Body of pancreas (tissue), 4 donors: ENCODE measurements at regions not wholly inside any gene's neighbourhood (a gene's known extent, or its start where the extent isn't known, plus 50 kb on each side); places are given as distances from the start of the nearest gene placed in this dataset.
"Not testable (repeated sequence)": the region's sequence is repeated elsewhere in the genome, so short reads cannot be mapped to it uniquely, and the experiment has no call there.

Experiments used
- ATAC-seq: fragments of 150-250 bp; one replicate; pipeline ENCODE4 v1.9.1; 2016
- DNase-seq, 4 donors: peaks; one replicate each; pipeline ENCODE4 v3.0.0-alpha.2; 2019
- H3K27ac ChIP-seq, 4 donors: fragments of 200-600 bp; sonication (generic); 1 replicate in 3 of 4; 2 replicates in 1 of 4; pipeline versions ENCODE4 v1.5.1 to v1.6.1; 2016 to 2019; ENCODE audit warnings: mild to moderate bottlenecking in 1 of 4, mixed read lengths in 1 of 4, moderate library complexity in 1 of 4
- H3K27me3 ChIP-seq, 2 donors: fragments of 200-600 bp; sonication (generic); one replicate each; pipeline ENCODE4 v1.6.0; 2016; ENCODE audit warnings: mild to moderate bottlenecking in 1 of 2
- H3K36me3 ChIP-seq, 2 donors: fragments of 200-600 bp; sonication (generic); replicated peaks in 1 of 2; 2 replicates each; pipeline ENCODE4 v1.5.1; 2016; ENCODE audit warnings: low read depth in 2 of 2; ENCODE audit not compliant: insufficient read depth in 1 of 2
- H3K4me1 ChIP-seq: fragments of 200-600 bp; sonication (generic); one replicate; pipeline ENCODE4 v1.6.0; 2016
- H3K4me3 ChIP-seq, 2 donors: fragments of 200-600 bp; sonication (generic); 1 replicate in 1 of 2; 2 replicates in 1 of 2; pipeline ENCODE4 v1.5.1; 2016 to 2019
- H3K9me3 ChIP-seq, 3 donors: fragments of 200-600 bp; sonication (generic); 1 replicate in 2 of 3; 2 replicates in 1 of 3; pipeline ENCODE4 v1.5.1; 2016
- CTCF ChIP-seq, 7 experiments: fragments of 450-650 bp in 4 of 7; fragments of 200-600 bp in 3 of 7; sonication (generic) in 3 of 7; IDR thresholded peaks; one replicate each; pipeline ENCODE4 v1.5.1; 2016 to 2019; ENCODE audit warnings: antibody characterized with exemption in 7 of 7
- POLR2A ChIP-seq, 3 donors: fragments of 450-650 bp; IDR thresholded peaks; one replicate each; pipeline ENCODE4 v1.6.1; 2016; ENCODE audit warnings: antibody characterized with exemption in 3 of 3, mild to moderate bottlenecking in 2 of 3
- WGBS, 2 donors: methylation state at CpG; one replicate each; pipeline ENCODE4 v1.1.5; 2017; 5-methylcytosine and 5-hydroxymethylcytosine counted together
- intact Hi-C: fragments of 100-400 bp; cut with DNase I; formaldehyde crosslinking; loops from one replicate; pipeline ENCODE4 v1.15.1; 2023

DNA sequence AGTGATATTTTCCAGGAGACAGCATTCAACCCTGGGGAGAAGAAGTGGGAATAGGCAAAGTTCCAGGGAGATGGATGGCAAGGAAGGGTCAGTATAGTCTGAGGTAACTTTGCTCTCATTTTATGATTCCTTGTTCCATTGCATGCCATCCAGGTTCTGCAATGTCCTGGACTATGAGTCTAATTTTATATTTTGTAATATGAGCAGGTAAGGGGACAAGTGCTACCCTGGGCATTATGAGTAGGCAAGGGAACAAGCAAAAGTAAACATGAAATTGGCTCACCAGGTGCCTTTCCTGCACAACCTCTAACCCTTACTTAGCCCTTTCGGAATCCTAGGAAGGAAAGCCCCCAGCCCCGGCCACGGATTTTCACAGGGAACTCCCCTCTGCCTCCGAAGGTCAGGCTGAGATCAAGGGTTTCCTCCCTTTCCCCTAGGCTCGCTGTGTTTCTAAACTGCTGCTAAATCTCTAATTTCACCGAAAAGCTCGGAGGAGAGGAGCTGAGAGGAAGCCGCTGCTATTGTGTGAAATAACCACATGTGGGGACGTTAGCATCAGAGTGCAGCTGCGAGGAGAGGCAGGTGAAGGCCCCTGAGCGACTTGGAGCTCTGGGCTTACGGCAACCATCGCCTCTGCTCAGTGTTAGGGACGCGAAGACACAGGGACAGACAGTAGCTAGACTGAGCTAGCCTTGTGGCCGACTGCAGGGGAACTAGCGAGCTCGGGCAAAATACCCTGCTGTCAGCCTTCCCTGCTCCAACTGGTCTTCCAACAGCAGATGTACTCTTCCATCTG, 194.7 kb downstream of the KDM5D start:
- intact Hi-C loops: no loop called here
- Histone ChIP-seq H3K27me3 (no peaks in the 10 kb centered on the region), H3K4me1 (no peaks in the 10 kb centered on the region), H3K36me3 (no peaks in the 10 kb centered on the region), H3K9me3 (no peaks in the 10 kb centered on the region), H3K4me3 (no peak overlapping the region), H3K27ac (no peak overlapping the region)
- WGBS, 2 donors: 43 to 67% methylated on average over 7 to 12 of the region's 18 CpGs
- TF ChIP-seq CTCF (IDR thresholded peaks at IDR 0.05): no peak
- no peak for TF ChIP-seq POLR2A (IDR thresholded peaks at IDR 0.05)
- ATAC-seq (no peak), DNase-seq (no peak)

DNA sequence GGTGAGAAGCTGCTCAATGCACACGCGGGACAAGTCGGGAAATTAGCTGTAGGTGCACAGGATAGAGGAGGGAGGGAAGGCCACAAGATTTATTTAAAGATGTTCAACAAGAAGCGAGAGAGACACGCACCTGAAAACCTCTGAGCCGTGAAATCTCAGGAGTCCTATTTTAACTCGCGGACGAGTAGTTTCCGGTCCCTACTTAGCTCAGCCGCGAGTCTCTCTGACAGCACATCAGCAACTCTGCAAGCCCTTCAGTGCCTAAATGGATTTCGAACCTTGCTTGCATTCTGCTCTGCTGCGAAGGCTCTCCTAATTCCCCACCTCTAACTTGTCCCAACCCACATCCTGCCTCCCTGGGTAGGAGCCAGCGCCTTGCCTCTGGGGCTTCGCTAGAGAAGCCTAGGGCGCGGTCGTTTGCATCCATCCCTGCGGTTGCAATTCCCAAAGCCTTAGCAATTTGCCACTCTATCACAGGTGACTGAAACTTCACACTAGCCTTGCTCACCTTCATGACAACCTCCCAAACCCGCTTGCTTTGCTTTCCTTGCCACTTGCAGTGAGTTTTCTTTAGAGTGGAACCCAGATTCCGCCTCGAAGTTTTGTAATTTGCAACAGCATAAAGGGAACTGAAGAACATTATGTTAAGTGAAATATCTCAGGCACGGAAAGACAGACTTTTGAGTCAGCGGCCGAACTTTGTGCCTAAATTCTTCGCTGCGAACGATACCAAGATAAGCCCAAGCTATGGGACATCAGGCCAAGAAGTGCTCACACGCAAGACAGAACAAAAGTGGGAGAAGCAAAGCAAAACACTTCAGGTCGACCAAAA, 202.8 kb downstream of the KDM5D start:
- Histone ChIP-seq H3K9me3 (no peaks in the 10 kb centered on the region), H3K36me3 (no peaks in the 10 kb centered on the region), H3K4me3 (no peak overlapping the region), H3K27ac (no peak overlapping the region), H3K27me3 (no peaks in the 10 kb centered on the region), H3K4me1 (no peaks in the 10 kb centered on the region)
- 31 to 74% methylated on average over 11 to 30 of the region's 31 CpGs for WGBS, 2 donors
- no peak for DNase-seq
- no peak for TF ChIP-seq CTCF (IDR thresholded peaks at IDR 0.05)
- no peak for TF ChIP-seq POLR2A (IDR thresholded peaks at IDR 0.05)
- no peak for ATAC-seq
- intact Hi-C loops: no loop called here

- 89% methylated on average over 4 to 9 of the region's 14 CpGs for WGBS, 2 donors
- H3K9me3 ChIP-seq, H3K4me1 ChIP-seq, H3K4me3 ChIP-seq, ATAC-seq, H3K27me3 ChIP-seq, H3K36me3 ChIP-seq, intact Hi-C loops, DNase-seq, H3K27ac ChIP-seq: not testable (repeated sequence)
Observed at GRCh38 chrY:19535697-19536096, 208.8 kb downstream of the KDM5D start.

DNA sequence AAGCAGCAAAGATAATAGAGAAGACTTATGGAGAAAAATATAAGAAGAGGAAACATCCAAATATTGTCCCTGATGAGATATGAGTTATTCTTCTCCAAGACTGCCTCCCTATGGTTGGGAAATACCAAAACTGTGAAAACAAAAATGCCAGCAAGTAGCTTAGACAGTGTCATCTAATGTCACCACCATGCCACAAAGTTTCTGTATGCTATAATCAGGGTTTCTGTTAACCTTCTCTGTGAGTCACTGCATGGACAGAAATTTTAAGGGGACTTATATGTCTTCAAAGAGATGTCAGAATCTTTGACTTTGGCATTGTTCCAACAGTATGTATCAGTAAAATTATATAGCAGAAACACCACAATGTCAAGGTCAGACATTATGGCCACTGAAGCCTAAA, 222.6 kb downstream of the KDM5D start:
- Histone ChIP-seq H3K4me3 (no peak overlapping the region), H3K27ac (no peak overlapping the region), H3K36me3 (no peaks in the 10 kb centered on the region), H3K9me3 (no peaks in the 10 kb centered on the region), H3K4me1 (no peaks in the 10 kb centered on the region), H3K27me3 (no peaks in the 10 kb centered on the region)
- no peak for ATAC-seq
- intact Hi-C loops: no loop called here
- no peak for DNase-seq
- TF ChIP-seq POLR2A (IDR thresholded peaks at IDR 0.05): no peak
- no peak for TF ChIP-seq CTCF (IDR thresholded peaks at IDR 0.05)

DNA sequence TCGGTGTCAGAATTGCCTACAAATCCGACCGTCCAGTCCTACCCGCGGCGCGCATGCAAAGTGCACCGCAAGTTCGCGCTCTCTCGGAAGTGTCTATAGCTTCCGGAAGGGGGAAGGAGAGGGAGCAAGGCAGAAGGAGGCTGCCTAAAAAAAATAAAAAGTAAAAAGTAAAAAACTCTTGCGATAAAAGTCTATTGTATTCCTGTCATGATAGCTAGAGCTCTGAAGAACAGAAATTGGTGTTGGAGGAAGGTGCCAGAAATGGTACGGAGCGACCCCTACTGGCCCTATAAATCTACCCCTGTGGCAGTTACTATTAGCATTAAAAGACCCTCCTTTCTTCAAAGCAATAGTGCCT, 241.5 kb downstream of the KDM5D start:
- no peak overlapping the region for H3K4me3 ChIP-seq
- H3K27me3 ChIP-seq: no peaks in the 10 kb centered on the region
- no peaks in the 10 kb centered on the region for H3K9me3 ChIP-seq
- no peak for TF ChIP-seq POLR2A (IDR thresholded peaks at IDR 0.05)
- TF ChIP-seq CTCF (IDR thresholded peaks at IDR 0.05): peak in 1 of 7 experiments; percentile 6
- no peak for ATAC-seq
- intact Hi-C loops: no loop called here
- no peaks in the 10 kb centered on the region for H3K36me3 ChIP-seq
- 19 to 29% methylated on average over 12 to 15 of the region's 15 CpGs for WGBS, 2 donors
- no peak overlapping the region for H3K27ac ChIP-seq
- H3K4me1 ChIP-seq: no peaks in the 10 kb centered on the region
- no peak for DNase-seq
